ENCODE measurements at regions not wholly inside any gene's neighbourhood (a gene's known extent, or its start where the extent isn't known, plus 50 kb on each side); places are given as distances from the start of the nearest gene placed in this dataset.

- no peak for TF ChIP-seq CTCF (conservative IDR thresholded peaks at IDR 0.05; ENCODE audit: low read depth, low read length)
- no peak for DNase-seq (ENCODE audit: low read depth)
- no peak overlapping the region for H3K4me3 ChIP-seq (ENCODE audit: low read length)
Measured at GRCh38 chr17:72349491-72349995, 228.7 kb downstream of the SOX9 start.

GRCh38 chr17:72350073-72350472 is 229.3 kb downstream of the SOX9 start:
- no peak overlapping the region for H3K4me3 ChIP-seq (ENCODE audit: low read length)
- no peak for DNase-seq (ENCODE audit: low read depth)
- no peak for TF ChIP-seq CTCF (conservative IDR thresholded peaks at IDR 0.05; ENCODE audit: low read depth, low read length)

- no peak for TF ChIP-seq CTCF (conservative IDR thresholded peaks at IDR 0.05; ENCODE audit: low read depth, low read length)
- no peak for DNase-seq (ENCODE audit: low read depth)
- H3K4me3 ChIP-seq (ENCODE audit: low read length) = no peak overlapping the region
Measured at GRCh38 chr17:72351365-72351764, 230.5 kb downstream of the SOX9 start.

- no peak for TF ChIP-seq CTCF (conservative IDR thresholded peaks at IDR 0.05; ENCODE audit: low read depth, low read length)
- DNase-seq (ENCODE audit: low read depth) = no peak
- H3K4me3 ChIP-seq (ENCODE audit: low read length) = no peak overlapping the region
Measured at GRCh38 chr17:72351884-72352346, 231.1 kb downstream of the SOX9 start.

GRCh38 chr17:72353502-72353901 is 232.7 kb downstream of the SOX9 start:
- no peak for DNase-seq (ENCODE audit: low read depth)
- H3K4me3 ChIP-seq (ENCODE audit: low read length) = no peak overlapping the region
- no peak for TF ChIP-seq CTCF (conservative IDR thresholded peaks at IDR 0.05; ENCODE audit: low read depth, low read length)

- TF ChIP-seq CTCF (conservative IDR thresholded peaks at IDR 0.05; ENCODE audit: low read depth, low read length) = no peak
- no peak overlapping the region for H3K4me3 ChIP-seq (ENCODE audit: low read length)
- no peak for DNase-seq (ENCODE audit: low read depth)
Measured at GRCh38 chr17:72354071-72354470, 233.3 kb downstream of the SOX9 start.

- no peak overlapping the region for H3K4me3 ChIP-seq (ENCODE audit: low read length)
- TF ChIP-seq CTCF (conservative IDR thresholded peaks at IDR 0.05; ENCODE audit: low read depth, low read length) = no peak
- DNase-seq (ENCODE audit: low read depth) = no peak
Measured at GRCh38 chr17:72357764-72358365, 237.0 kb downstream of the SOX9 start.
